Type B pancreatic cell (in vitro differentiated cells): ENCODE measurements at regions not wholly inside any gene's neighbourhood (a gene's known extent, or its start where the extent isn't known, plus 50 kb on each side); places are given as distances from the start of the nearest gene placed in this dataset.
"Not testable (repeated sequence)": the region's sequence is repeated elsewhere in the genome, so short reads cannot be mapped to it uniquely, and the experiment has no call there.

Experiments
- DNase-seq: peaks from one replicate; pipeline ENCODE4 v3.0.0; 2021; ENCODE audit warnings: mixed read lengths; ENCODE audit not compliant: unreplicated experiment; ENCODE audit errors: extremely low spot score
- H3K27ac Mint-ChIP-seq: 2 replicates; pipeline ENCODE4 v1.8.0; 2021; ENCODE audit warnings: mild to moderate bottlenecking, mixed read lengths
- H3K27me3 Mint-ChIP-seq: 2 replicates; pipeline ENCODE4 v1.8.0; 2021; ENCODE audit warnings: mixed read lengths
- H3K36me3 Mint-ChIP-seq: 2 replicates; pipeline ENCODE4 v1.8.0; 2021; ENCODE audit warnings: mixed read lengths
- H3K4me1 Mint-ChIP-seq: one replicate; pipeline ENCODE4 v1.8.0; 2021; ENCODE audit warnings: mixed read lengths; ENCODE audit not compliant: unreplicated experiment
- H3K4me3 Mint-ChIP-seq: 2 replicates; pipeline ENCODE4 v1.8.0; 2021; ENCODE audit warnings: mild to moderate bottlenecking, mixed read lengths
- H3K9me3 Mint-ChIP-seq: 2 replicates; pipeline ENCODE4 v1.8.0; 2021; ENCODE audit warnings: mixed read lengths
- CTCF ChIP-seq: fragments of 200-600 bp; sonication (generic); conservative IDR thresholded peaks from 2 replicates; pipeline ENCODE4 v1.5.0; 2021; ENCODE audit warnings: antibody characterized with exemption, mild to moderate bottlenecking

GRCh38 chr3:146702237-146702636 lies 97.1 kb upstream of the PLSCR5 start:
- H3K4me3 Mint-ChIP-seq = no peak overlapping the region
- TF ChIP-seq CTCF = no peak
- H3K4me1 Mint-ChIP-seq = no peaks in the 10 kb centered on the region
- DNase-seq = no peak
- no peaks in the 10 kb centered on the region for H3K9me3 Mint-ChIP-seq
- H3K27me3 Mint-ChIP-seq = no peaks in the 10 kb centered on the region
- no peak overlapping the region for H3K27ac Mint-ChIP-seq
- no peaks in the 10 kb centered on the region for H3K36me3 Mint-ChIP-seq

- DNase-seq = no peak
- Mint-ChIP-seq H3K4me3 (no peak overlapping the region), H3K36me3 (no peaks in the 10 kb centered on the region), H3K27me3 (no peaks in the 10 kb centered on the region), H3K27ac (no peak overlapping the region), H3K4me1 (no peaks in the 10 kb centered on the region), H3K9me3 (no peaks in the 10 kb centered on the region)
- TF ChIP-seq CTCF = no peak
These were observed 96.1 kb upstream of the PLSCR5 start for GRCh38 chr3:146701246-146701645.

- not testable (repeated sequence) for H3K27ac Mint-ChIP-seq, H3K4me3 Mint-ChIP-seq, H3K27me3 Mint-ChIP-seq, H3K4me1 Mint-ChIP-seq, H3K9me3 Mint-ChIP-seq, H3K36me3 Mint-ChIP-seq, DNase-seq
These were observed 94.9 kb upstream of the PLSCR5 start for GRCh38 chr3:146700025-146700424.

GRCh38 chr3:146692254-146692653 lies 87.1 kb upstream of the PLSCR5 start:
- no peaks in the 10 kb centered on the region for H3K36me3 Mint-ChIP-seq
- H3K4me1 Mint-ChIP-seq = no peaks in the 10 kb centered on the region
- no peak overlapping the region for H3K4me3 Mint-ChIP-seq
- H3K27ac Mint-ChIP-seq = no peak overlapping the region
- no peak for TF ChIP-seq CTCF
- H3K27me3 Mint-ChIP-seq = no peaks in the 10 kb centered on the region
- no peaks in the 10 kb centered on the region for H3K9me3 Mint-ChIP-seq
- no peak for DNase-seq

- H3K27me3 Mint-ChIP-seq = no peaks in the 10 kb centered on the region
- H3K36me3 Mint-ChIP-seq = no peaks in the 10 kb centered on the region
- H3K4me3 Mint-ChIP-seq = no peak overlapping the region
- H3K4me1 Mint-ChIP-seq = no peaks in the 10 kb centered on the region
- H3K27ac Mint-ChIP-seq = no peak overlapping the region
- no peaks in the 10 kb centered on the region for H3K9me3 Mint-ChIP-seq
- TF ChIP-seq CTCF = no peak
- no peak for DNase-seq
These were observed 80.1 kb upstream of the PLSCR5 start for GRCh38 chr3:146685050-146685814.

- DNase-seq = no peak
- Mint-ChIP-seq H3K9me3 (no peaks in the 10 kb centered on the region), H3K36me3 (no peaks in the 10 kb centered on the region), H3K27ac (no peak overlapping the region), H3K27me3 (no peaks in the 10 kb centered on the region), H3K4me3 (no peak overlapping the region), H3K4me1 (no peaks in the 10 kb centered on the region)
- TF ChIP-seq CTCF = no peak
These were observed 77.0 kb upstream of the PLSCR5 start for GRCh38 chr3:146682171-146682570.
